Upper lobe of left lung (tissue), 6 donors: ENCODE measurements at regions not wholly inside any gene's neighbourhood (a gene's known extent, or its start where the extent isn't known, plus 50 kb on each side); places are given as distances from the start of the nearest gene placed in this dataset.

ENCODE experiments used
- ATAC-seq, 2 donors: fragments of 200-7000 bp; cut with Tn5 transposase; one replicate each; pipeline ENCODE4 v1.9.1; 2022; ENCODE audit warnings: mild to moderate bottlenecking in 2 of 2, moderate library complexity in 2 of 2; ENCODE audit not compliant: low FRiP score in 2 of 2
- DNase-seq, 2 donors: peaks; one replicate each; pipeline ENCODE4 v3.0.0-alpha.2; 2019 to 2020
- H3K27ac ChIP-seq, 4 donors: fragments of 200-600 bp; sonication (generic); one replicate each; pipeline ENCODE4 v1.5.1; 2016 to 2019
- H3K27me3 ChIP-seq, 4 donors: fragments of 200-600 bp; sonication (generic); one replicate each; pipeline ENCODE4 v1.5.1; 2017 to 2019
- H3K36me3 ChIP-seq, 4 donors: fragments of 200-600 bp; sonication (generic); one replicate each; pipeline ENCODE4 v1.5.1; 2016 to 2019
- H3K4me1 ChIP-seq, 4 donors: fragments of 200-600 bp; sonication (generic); one replicate each; pipeline ENCODE4 v1.5.1; 2018 to 2019
- H3K4me3 ChIP-seq, 4 donors: fragments of 200-600 bp; sonication (generic); one replicate each; pipeline ENCODE4 v1.5.1; 2017 to 2019; ENCODE audit warnings: mild to moderate bottlenecking in 2 of 4, moderate library complexity in 1 of 4
- H3K9me3 ChIP-seq, 4 donors: fragments of 200-600 bp; sonication (generic); one replicate each; pipeline ENCODE4 v1.5.1; 2018 to 2019
- EP300 ChIP-seq, 4 donors: sonication (generic); formaldehyde crosslinking; IDR thresholded peaks; one replicate each; pipeline ENCODE4 v1.5.1; 2017; ENCODE audit warnings: antibody characterized with exemption in 4 of 4, control low read depth in 2 of 4
- POLR2A ChIP-seq, 4 donors: fragments of 450-650 bp; IDR thresholded peaks; one replicate each; pipeline ENCODE4 v1.5.1; 2016 to 2017; ENCODE audit warnings: antibody characterized with exemption in 4 of 4, mild to moderate bottlenecking in 2 of 4
- POLR2AphosphoS5 ChIP-seq, 2 donors: sonication (generic); formaldehyde crosslinking; IDR thresholded peaks; one replicate each; pipeline ENCODE4 v1.5.1; 2017; ENCODE audit warnings: antibody characterized with exemption in 2 of 2
- WGBS, 2 donors: methylation state at CpG; one replicate each; pipeline ENCODE4 v1.1.5; 2017 to 2018; 5-methylcytosine and 5-hydroxymethylcytosine counted together
- TF ChIP-seq, protein P1 (sequence below), 6 experiments: fragments of 450-650 bp in 4 of 6; fragments of 200-600 bp in 2 of 6; sonication (generic) in 2 of 6; IDR thresholded peaks; one replicate each; pipeline ENCODE4 v1.5.1; 2016 to 2019; ENCODE audit warnings: antibody characterized with exemption in 6 of 6
- donor health status: DM: no; HTN: no; CAD: no; lungs with moderate emphysema.
- donor health status: DM: no; HTN: yes; CAD: no; lungs with severe emphysema.

DNA sequence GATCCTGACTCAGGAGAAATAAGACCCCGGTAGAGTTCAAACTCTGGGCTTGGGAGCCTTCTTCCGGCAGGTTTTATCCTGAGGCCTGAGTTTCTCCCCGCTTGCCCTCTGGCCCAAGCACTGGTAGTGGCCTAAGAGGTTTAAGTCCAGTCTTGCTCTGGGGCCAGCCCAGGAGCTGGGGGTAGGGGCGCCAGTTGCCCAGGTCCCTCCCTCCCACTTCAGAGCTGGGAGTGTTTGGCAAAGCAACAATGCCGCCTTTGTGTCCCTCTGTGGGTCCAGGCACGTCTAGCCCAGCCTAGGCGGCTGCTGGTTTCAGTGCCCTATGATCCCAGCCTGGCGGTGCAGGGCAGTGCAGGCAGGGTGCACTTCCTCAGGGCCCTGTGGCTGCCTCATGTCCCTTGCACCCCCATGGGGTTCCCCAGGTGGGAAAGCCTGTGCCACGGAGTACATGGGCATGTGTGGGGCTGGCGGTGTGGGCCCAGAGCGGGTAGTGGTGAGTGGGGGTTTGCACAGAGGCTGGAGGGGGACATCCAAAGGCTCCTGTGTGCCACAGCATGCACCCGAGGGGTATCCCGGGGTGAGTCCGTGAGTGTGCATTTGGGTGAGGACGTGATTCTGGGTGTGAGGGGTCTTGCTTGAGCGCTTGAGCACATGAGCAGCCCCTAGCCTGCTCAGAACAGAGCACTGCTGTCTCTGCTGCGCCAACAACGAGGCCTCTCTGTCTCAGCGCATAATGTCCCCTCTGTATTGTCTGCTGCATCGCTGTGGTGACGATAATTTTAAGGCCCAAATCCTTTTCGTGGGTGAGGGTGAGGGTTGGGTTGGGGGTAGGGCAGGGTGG, 61.7 kb upstream of the PSD2 start:
- DNase-seq, result peak in 1 of 2 donors; percentile 70
- TF ChIP-seq, protein P1, sequence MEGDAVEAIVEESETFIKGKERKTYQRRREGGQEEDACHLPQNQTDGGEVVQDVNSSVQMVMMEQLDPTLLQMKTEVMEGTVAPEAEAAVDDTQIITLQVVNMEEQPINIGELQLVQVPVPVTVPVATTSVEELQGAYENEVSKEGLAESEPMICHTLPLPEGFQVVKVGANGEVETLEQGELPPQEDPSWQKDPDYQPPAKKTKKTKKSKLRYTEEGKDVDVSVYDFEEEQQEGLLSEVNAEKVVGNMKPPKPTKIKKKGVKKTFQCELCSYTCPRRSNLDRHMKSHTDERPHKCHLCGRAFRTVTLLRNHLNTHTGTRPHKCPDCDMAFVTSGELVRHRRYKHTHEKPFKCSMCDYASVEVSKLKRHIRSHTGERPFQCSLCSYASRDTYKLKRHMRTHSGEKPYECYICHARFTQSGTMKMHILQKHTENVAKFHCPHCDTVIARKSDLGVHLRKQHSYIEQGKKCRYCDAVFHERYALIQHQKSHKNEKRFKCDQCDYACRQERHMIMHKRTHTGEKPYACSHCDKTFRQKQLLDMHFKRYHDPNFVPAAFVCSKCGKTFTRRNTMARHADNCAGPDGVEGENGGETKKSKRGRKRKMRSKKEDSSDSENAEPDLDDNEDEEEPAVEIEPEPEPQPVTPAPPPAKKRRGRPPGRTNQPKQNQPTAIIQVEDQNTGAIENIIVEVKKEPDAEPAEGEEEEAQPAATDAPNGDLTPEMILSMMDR (IDR thresholded peaks at IDR 0.05), result no peak
- TF ChIP-seq EP300 (IDR thresholded peaks at IDR 0.05) (no peak), POLR2A (IDR thresholded peaks at IDR 0.05) (no peak), POLR2AphosphoS5 (IDR thresholded peaks at IDR 0.05) (no peak)
- no peaks in the 10 kb centered on the region for H3K27me3 ChIP-seq
- H3K9me3 ChIP-seq, result no peaks in the 10 kb centered on the region
- 87 to 90% methylated on average over 11 to 22 of the region's 22 CpGs for WGBS, 2 donors
- ATAC-seq, result peak; percentile 24 to 54
- H3K36me3 ChIP-seq, result no peaks in the 10 kb centered on the region
- no peaks in the 10 kb centered on the region for H3K4me1 ChIP-seq
- no peak overlapping the region for H3K4me3 ChIP-seq
- H3K27ac ChIP-seq, result no peak overlapping the region

DNA sequence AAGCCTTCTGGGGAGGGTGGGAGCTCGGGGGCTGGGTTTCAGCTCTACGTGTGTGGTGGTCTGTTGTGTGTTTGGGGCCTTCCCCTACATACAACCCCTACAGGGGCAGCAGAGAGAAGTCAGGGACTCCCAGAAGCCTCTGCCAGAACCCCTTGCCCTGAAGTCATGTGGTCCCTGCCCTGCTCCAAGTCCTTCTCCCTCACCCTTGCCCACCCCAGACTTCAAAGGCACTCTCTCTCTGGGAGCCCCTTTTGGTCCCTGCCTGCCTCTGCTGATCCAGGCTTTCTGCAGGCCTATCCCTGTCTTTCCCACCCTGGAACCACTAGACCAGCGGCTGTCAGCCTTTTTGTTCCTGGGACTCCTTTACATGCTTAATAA, 61.1 kb upstream of the PSD2 start:
- TF ChIP-seq EP300 (IDR thresholded peaks at IDR 0.05), result no peak
- no peak for TF ChIP-seq POLR2AphosphoS5 (IDR thresholded peaks at IDR 0.05)
- no peak for TF ChIP-seq POLR2A (IDR thresholded peaks at IDR 0.05)
- TF ChIP-seq, protein P1 (IDR thresholded peaks at IDR 0.05), result no peak
- no peaks in the 10 kb centered on the region for H3K9me3 ChIP-seq
- no peaks in the 10 kb centered on the region for H3K4me1 ChIP-seq
- H3K36me3 ChIP-seq, result no peaks in the 10 kb centered on the region
- ATAC-seq (peak in 1 of 2 donors; percentile 41), DNase-seq (no peak)
- no peak overlapping the region for H3K27ac ChIP-seq
- H3K27me3 ChIP-seq, result no peaks in the 10 kb centered on the region
- H3K4me3 ChIP-seq, result no peak overlapping the region
- WGBS, 2 donors, result 92 to 99% methylated on average over 3 of the region's 3 CpGs

DNA sequence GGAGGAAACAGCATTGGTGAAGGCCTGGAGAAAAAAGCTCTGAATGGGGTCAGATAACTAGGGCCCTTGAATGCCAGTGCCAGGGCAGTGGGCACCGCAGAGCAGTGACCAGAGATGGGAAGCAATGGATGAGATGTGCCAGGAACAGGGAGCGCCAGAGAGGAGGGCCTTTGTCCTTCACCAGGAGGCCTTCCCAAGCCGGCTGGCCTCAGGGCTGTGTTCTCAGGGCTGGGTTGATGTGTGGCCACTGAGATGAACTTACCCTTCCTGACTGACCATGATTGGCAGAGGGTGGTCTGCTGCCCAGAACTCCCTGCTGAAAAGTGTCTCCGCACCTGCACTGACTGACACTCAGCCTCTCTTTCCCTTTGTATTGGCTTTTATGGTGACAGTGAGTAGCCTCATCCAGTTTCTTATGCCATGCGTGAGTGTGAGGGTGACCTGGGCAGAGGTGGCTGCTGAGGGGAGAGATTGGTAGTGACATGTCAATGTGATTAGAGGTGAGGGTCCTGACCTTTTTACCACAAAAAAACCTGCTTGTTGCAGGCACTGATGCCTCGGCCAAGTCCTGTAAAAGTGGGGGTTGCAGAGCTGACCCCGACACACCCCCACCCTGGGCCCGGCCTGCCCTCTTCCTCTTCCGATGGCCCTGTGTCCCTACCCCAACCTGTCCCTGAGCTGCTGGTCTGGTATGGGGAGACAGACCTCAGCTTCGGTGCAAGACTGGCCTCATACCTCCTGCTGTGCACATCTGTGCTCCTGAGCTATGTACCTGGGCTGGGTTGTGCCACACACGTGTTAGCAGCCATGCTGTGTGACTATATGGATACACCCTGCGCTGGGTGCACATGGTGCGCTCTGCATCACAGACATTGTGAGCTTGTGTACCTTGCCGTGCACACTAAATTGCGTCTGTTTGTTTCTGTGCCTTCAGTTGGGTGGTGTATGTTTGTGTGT, 57.1 kb upstream of the PSD2 start:
- WGBS, 2 donors, result 91 to 92% methylated on average over 13 to 15 of the region's 15 CpGs
- TF ChIP-seq, protein P1 (IDR thresholded peaks at IDR 0.05), result no peak
- TF ChIP-seq POLR2AphosphoS5 (IDR thresholded peaks at IDR 0.05) (no peak), EP300 (IDR thresholded peaks at IDR 0.05) (no peak), POLR2A (IDR thresholded peaks at IDR 0.05) (no peak)
- H3K27ac ChIP-seq, result no peak overlapping the region
- ATAC-seq (no peak), DNase-seq (no peak)
- H3K9me3 ChIP-seq, result no peaks in the 10 kb centered on the region
- H3K36me3 ChIP-seq, result no peaks in the 10 kb centered on the region
- no peaks in the 10 kb centered on the region for H3K27me3 ChIP-seq
- no peaks in the 10 kb centered on the region for H3K4me1 ChIP-seq
- no peak overlapping the region for H3K4me3 ChIP-seq

DNA sequence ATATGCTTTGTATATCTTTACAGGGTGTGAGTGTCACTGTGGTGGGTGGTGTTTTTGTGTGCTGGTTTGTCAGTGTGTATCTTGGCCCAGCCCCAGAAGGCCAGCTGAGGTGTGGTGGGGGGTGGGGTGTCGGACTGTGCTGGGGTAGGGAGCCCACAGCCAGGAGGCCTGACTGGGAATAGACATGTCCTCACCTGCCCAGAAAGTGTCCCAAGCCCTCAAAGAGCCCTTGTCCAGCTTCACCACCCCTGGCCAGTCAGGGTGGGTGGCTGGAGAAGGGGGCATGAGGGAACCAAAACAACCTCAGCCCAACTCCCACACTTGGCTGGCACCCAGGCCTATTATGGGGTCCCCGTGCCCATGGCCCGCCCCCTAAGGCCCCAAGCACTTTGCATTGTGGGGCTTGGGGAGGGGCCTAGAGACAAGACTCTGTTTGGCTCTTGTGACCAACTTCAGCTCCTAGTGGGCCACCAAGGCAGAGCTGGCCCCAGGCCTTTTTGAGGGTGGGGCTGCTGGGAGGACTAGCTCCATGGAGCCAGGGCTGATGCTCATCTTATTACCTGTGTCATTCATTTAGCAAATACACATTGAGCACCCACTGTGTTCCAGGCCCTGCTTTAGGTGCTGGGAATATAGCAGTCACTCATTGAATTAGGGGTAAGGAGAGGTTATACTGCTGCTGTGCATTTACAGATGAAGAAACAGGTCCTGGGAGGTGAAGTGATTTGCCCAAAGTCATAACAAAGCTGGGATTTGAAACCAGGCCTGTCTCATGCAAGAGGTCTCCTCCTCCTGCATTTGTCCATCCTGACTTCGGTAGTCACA, 56.2 kb upstream of the PSD2 start:
- Histone ChIP-seq H3K36me3 (no peaks in the 10 kb centered on the region), H3K27me3 (no peaks in the 10 kb centered on the region), H3K4me1 (no peaks in the 10 kb centered on the region), H3K9me3 (no peaks in the 10 kb centered on the region), H3K27ac (no peak overlapping the region), H3K4me3 (no peak overlapping the region)
- no peak for ATAC-seq
- WGBS, 2 donors, result 75 to 80% methylated on average over 2 to 4 of the region's 4 CpGs
- DNase-seq, result no peak
- no peak for TF ChIP-seq POLR2AphosphoS5 (IDR thresholded peaks at IDR 0.05)
